Islet of Langerhans (tissue), 1 donor: ENCODE measurements at regions not wholly inside any gene's neighbourhood (a gene's known extent, or its start where the extent isn't known, plus 50 kb on each side); places are given as distances from the start of the nearest gene placed in this dataset.
"Not testable (repeated sequence)": the region's sequence is repeated elsewhere in the genome, so short reads cannot be mapped to it uniquely, and the experiment has no call there.

Experiments
- FAIRE-seq: peaks from one replicate; lab custom pipeline; 2011; peaks lifted over from hg19 to GRCh38; lab: Jason Lieb, UNC

GRCh38 chr5:115751176-115751575 is 65.3 kb downstream of the CDO1 start:
- no peak for FAIRE-seq

GRCh38 chr5:115749016-115749415 is 67.4 kb downstream of the CDO1 start:
- FAIRE-seq: peak; percentile 66

GRCh38 chr5:115739245-115739644 is 77.2 kb downstream of the CDO1 start:
- FAIRE-seq: not testable (repeated sequence)

- peak; percentile 86 for FAIRE-seq
Measured at GRCh38 chr5:115738830-115739229, 77.6 kb downstream of the CDO1 start.

- FAIRE-seq: no peak
Measured at GRCh38 chr5:115737452-115737851, 79.0 kb downstream of the CDO1 start.

- FAIRE-seq: no peak
Measured at GRCh38 chr5:115736690-115737005, 79.8 kb downstream of the CDO1 start.

GRCh38 chr5:115736004-115736689 is 80.3 kb downstream of the CDO1 start:
- FAIRE-seq: no peak

GRCh38 chr5:115735108-115735998 is 81.1 kb downstream of the CDO1 start:
- FAIRE-seq: no peak

GRCh38 chr5:115733607-115734006 is 82.9 kb downstream of the CDO1 start:
- FAIRE-seq: no peak

GRCh38 chr5:115732026-115732425 is 84.4 kb downstream of the CDO1 start:
- no peak for FAIRE-seq

- FAIRE-seq: no peak
Measured at GRCh38 chr5:115725522-115725921, 90.9 kb downstream of the CDO1 start.

- FAIRE-seq: no peak
Measured at GRCh38 chr5:115723220-115723619, 93.2 kb downstream of the CDO1 start.

GRCh38 chr5:115720888-115721287 is 95.1 kb upstream of the TMED7 start:
- no peak for FAIRE-seq

- no peak for FAIRE-seq
Measured at GRCh38 chr5:115718927-115719326, 93.1 kb upstream of the TMED7 start.

GRCh38 chr5:115713408-115713807 is 87.6 kb upstream of the TMED7 start:
- no peak for FAIRE-seq

- FAIRE-seq: no peak
Measured at GRCh38 chr5:115709585-115709984, 83.7 kb upstream of the TMED7 start.

- no peak for FAIRE-seq
Measured at GRCh38 chr5:115708819-115709477, 83.1 kb upstream of the TMED7 start.

GRCh38 chr5:115703514-115703913 is 77.7 kb upstream of the TMED7 start:
- FAIRE-seq: no peak

GRCh38 chr5:115702025-115702424 is 76.2 kb upstream of the TMED7 start:
- FAIRE-seq: no peak

GRCh38 chr5:115699967-115700366 is 74.1 kb upstream of the TMED7 start:
- no peak for FAIRE-seq

- FAIRE-seq: no peak
Measured at GRCh38 chr5:115696141-115696650, 70.4 kb upstream of the TMED7 start.

- no peak for FAIRE-seq
Measured at GRCh38 chr5:115695310-115695880, 69.6 kb upstream of the TMED7 start.

- FAIRE-seq: not testable (repeated sequence)
Measured at GRCh38 chr5:115691814-115692213, 66.0 kb upstream of the TMED7 start.
